Heart right ventricle (tissue), 16 donors: ENCODE measurements at regions not wholly inside any gene's neighbourhood (a gene's known extent, or its start where the extent isn't known, plus 50 kb on each side); places are given as distances from the start of the nearest gene placed in this dataset.

Source experiments
- ATAC-seq, 8 donors: fragments of 200-7000 bp; cut with Tn5 transposase; one replicate each; pipeline ENCODE4 v1.9.1; 2020; ENCODE audit warnings: mild to moderate bottlenecking in 8 of 8, moderate library complexity in 8 of 8, moderate number of reproducible peaks in 1 of 8
- DNase-seq, 2 donors: peaks; one replicate each; pipeline ENCODE4 v3.0.0-alpha.2; 2020
- H3K27ac ChIP-seq, 10 donors: fragments of 200-600 bp; sonication (generic) in 2 of 10; one replicate each; pipeline versions ENCODE4 v1.5.0 to v1.8.0; 2020 to 2022; ENCODE audit warnings: mild to moderate bottlenecking in 3 of 10
- H3K27me3 ChIP-seq, 7 donors: fragments of 200-600 bp; one replicate each; pipeline ENCODE4 v1.8.0; 2021 to 2022; ENCODE audit warnings: mild to moderate bottlenecking in 2 of 7
- H3K36me3 ChIP-seq, 9 donors: fragments of 200-600 bp; sonication (generic) in 1 of 9; one replicate each; pipeline versions ENCODE4 v1.5.0 to v1.8.0; 2020 to 2022; ENCODE audit warnings: mild to moderate bottlenecking in 2 of 9
- H3K4me1 ChIP-seq, 9 donors: fragments of 200-600 bp; sonication (generic) in 1 of 9; one replicate each; pipeline versions ENCODE4 v1.5.0 to v1.8.0; 2020 to 2022; ENCODE audit warnings: mild to moderate bottlenecking in 4 of 9
- H3K4me3 ChIP-seq, 10 donors: fragments of 200-600 bp; sonication (generic) in 2 of 10; one replicate each; pipeline versions ENCODE4 v1.5.0 to v1.8.0; 2020 to 2022; ENCODE audit warnings: mild to moderate bottlenecking in 7 of 10, moderate library complexity in 2 of 10
- H3K9me3 ChIP-seq, 11 donors: fragments of 200-600 bp in 10 of 11; sonication (generic) in 2 of 11; one replicate each; pipeline versions ENCODE4 v1.5.0 to v1.8.0; 2013 to 2022; ENCODE audit warnings: mild to moderate bottlenecking in 2 of 11, control low read depth in 1 of 11, moderate library complexity in 1 of 11
- CTCF ChIP-seq, 9 donors: fragments of 200-600 bp; sonication (generic) in 2 of 9; IDR thresholded peaks; one replicate each; pipeline versions ENCODE4 v1.5.0 to v1.8.0; 2021 to 2022; ENCODE audit warnings: antibody characterized with exemption in 9 of 9, mild to moderate bottlenecking in 5 of 9, moderate library complexity in 1 of 9
- WGBS, 2 donors: extraction: QIAGEN DNeasy Blood & Tissue Kit; methylation state at CpG; one replicate each; pipeline ENCODE4 v1.1.7; 2013; ENCODE audit warnings: inconsistent platforms in 1 of 2; 5-methylcytosine and 5-hydroxymethylcytosine counted together
- intact Hi-C, 10 donors: fragments of 100-400 bp; cut with DNase I; formaldehyde crosslinking; loops; one replicate each; pipeline versions ENCODE4 v1.11.1 to v1.14.2; 2022
- donor health status: Arrhythmogenic right ventricular cardiomyopathy.
- donor health status: ischemic (EF 13 %, LVEDD 7.1; RV severe dilation, severe dysfunction).
- donor health status: healthy with polysubstance abuse.
- donor health status: DM: no; HTN: yes; CAD: no.
- donor health status: DM: no; HTN: no; CAD: no.
- donor health status: ischemic (EF 25% LVEDD 6.9; RV normal size, moderate dysfunction).
- donor health status: ischemic (EF 25% LVEDD 5.7; RV mildly dilated, moderate dysfunction).
- donor health status: healthy.
- donor health status: DM: yes; HTN: yes; CAD: no.
- donor health status: Ischemic cardiomyopathy.
- donor health status: ischemic (EF 35%, LVEDD 5.7; RV mildly dilated, moderate dysfunction).
- donor health status: nonischemic (EF 11% LVEDD 7.7; RV severe dilation, severe dysfunction).
- donor health status: DM: yes; HTN: yes; CAD: no.
- donor health status: PGD.
- donor health status: ischemic (EF 29% LVEDD 5.4; RV normal size, mild dysfunction).
- donor health status: nonischemic (EF 23%, LVEDD 6.1; RV moderate dilation, normal function).

- no peak for ATAC-seq
- Histone ChIP-seq H3K27ac (no peak overlapping the region), H3K9me3 (no peaks in the 10 kb centered on the region), H3K27me3 (peaks cover 0 to 3% (median 0%) of the 10 kb centered on the region in 7 donors), H3K36me3 (no peaks in the 10 kb centered on the region), H3K4me1 (no peaks in the 10 kb centered on the region), H3K4me3 (no peak overlapping the region)
- no peak for TF ChIP-seq CTCF (IDR thresholded peaks at IDR 0.05)
- no peak for DNase-seq
- intact Hi-C loops, result no loop called here
- 87 to 93% methylated on average over 2 of the region's 2 CpGs for WGBS, 2 donors
These were observed 1017.6 kb upstream of the PIK3C3 start for GRCh38 chr18:40937386-40937785.

- Histone ChIP-seq H3K27me3 (peaks cover 0 to 3% (median 0%) of the 10 kb centered on the region in 7 donors), H3K36me3 (no peaks in the 10 kb centered on the region), H3K9me3 (no peaks in the 10 kb centered on the region), H3K27ac (no peak overlapping the region), H3K4me3 (no peak overlapping the region), H3K4me1 (no peaks in the 10 kb centered on the region)
- WGBS, 2 donors, result 36 to 63% methylated on average over 1 of the region's 1 CpG
- ATAC-seq, result no peak
- TF ChIP-seq CTCF (IDR thresholded peaks at IDR 0.05), result peak in 6 of 9 donors; percentile 17 to 41 (median 31)
- intact Hi-C loops, result no loop called here
- no peak for DNase-seq
These were observed 1019.6 kb upstream of the PIK3C3 start for GRCh38 chr18:40935423-40935822.

- no peak for DNase-seq
- Histone ChIP-seq H3K9me3 (no peaks in the 10 kb centered on the region), H3K4me3 (no peak overlapping the region), H3K27ac (no peak overlapping the region), H3K4me1 (no peaks in the 10 kb centered on the region), H3K36me3 (no peaks in the 10 kb centered on the region), H3K27me3 (peaks cover 0 to 3% (median 0%) of the 10 kb centered on the region in 7 donors)
- intact Hi-C loops, result no loop called here
- TF ChIP-seq CTCF (IDR thresholded peaks at IDR 0.05), result no peak
- no peak for ATAC-seq
- WGBS, 2 donors, result 72 to 80% methylated on average over 2 of the region's 2 CpGs
These were observed 1022.2 kb upstream of the PIK3C3 start for GRCh38 chr18:40932862-40933261.

GRCh38 chr18:40930211-40930882 lies 1024.7 kb upstream of the PIK3C3 start:
- ATAC-seq (no peak), DNase-seq (no peak)
- TF ChIP-seq CTCF (IDR thresholded peaks at IDR 0.05), result no peak
- Histone ChIP-seq H3K9me3 (no peaks in the 10 kb centered on the region), H3K4me1 (no peaks in the 10 kb centered on the region), H3K27me3 (no peaks in the 10 kb centered on the region), H3K36me3 (no peaks in the 10 kb centered on the region), H3K27ac (no peak overlapping the region), H3K4me3 (no peak overlapping the region)
- WGBS, 2 donors, result 87 to 91% methylated on average over 5 of the region's 5 CpGs
- intact Hi-C loops, result no loop called here
